ENCODE measurements at regions not wholly inside any gene's neighbourhood (a gene's known extent, or its start where the extent isn't known, plus 50 kb on each side); places are given as distances from the start of the nearest gene placed in this dataset.

DNA sequence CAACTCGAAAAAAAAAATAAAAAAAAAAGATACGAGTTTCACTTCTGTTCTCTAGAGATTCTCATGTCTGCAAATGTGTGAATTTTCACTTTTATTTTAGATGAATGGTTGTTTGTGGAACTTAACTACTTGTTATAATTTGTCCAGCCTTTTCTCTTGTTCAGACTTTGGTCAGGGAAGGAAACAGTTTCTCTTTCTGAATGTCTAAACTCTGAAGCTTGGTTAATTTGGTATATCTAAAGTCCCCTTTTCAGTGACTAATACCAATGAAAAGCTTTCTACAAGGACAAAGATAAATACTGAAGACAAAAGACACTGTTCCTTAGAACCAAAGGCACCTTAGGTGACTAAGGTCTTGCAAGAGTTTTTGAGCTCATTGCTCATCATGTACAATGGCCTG is 144.4 kb upstream of the PIEZO2 start:
- ATAC-seq = no peak
- TF ChIP-seq, protein P1, sequence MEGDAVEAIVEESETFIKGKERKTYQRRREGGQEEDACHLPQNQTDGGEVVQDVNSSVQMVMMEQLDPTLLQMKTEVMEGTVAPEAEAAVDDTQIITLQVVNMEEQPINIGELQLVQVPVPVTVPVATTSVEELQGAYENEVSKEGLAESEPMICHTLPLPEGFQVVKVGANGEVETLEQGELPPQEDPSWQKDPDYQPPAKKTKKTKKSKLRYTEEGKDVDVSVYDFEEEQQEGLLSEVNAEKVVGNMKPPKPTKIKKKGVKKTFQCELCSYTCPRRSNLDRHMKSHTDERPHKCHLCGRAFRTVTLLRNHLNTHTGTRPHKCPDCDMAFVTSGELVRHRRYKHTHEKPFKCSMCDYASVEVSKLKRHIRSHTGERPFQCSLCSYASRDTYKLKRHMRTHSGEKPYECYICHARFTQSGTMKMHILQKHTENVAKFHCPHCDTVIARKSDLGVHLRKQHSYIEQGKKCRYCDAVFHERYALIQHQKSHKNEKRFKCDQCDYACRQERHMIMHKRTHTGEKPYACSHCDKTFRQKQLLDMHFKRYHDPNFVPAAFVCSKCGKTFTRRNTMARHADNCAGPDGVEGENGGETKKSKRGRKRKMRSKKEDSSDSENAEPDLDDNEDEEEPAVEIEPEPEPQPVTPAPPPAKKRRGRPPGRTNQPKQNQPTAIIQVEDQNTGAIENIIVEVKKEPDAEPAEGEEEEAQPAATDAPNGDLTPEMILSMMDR (IDR thresholded peaks at IDR 0.05) = no peak
- no peak for TF ChIP-seq POLR2A (IDR thresholded peaks at IDR 0.05)
- 60 to 71% (median 66%) methylated on average over 2 of the region's 2 CpGs for WGBS, 4 donors
- Histone ChIP-seq H3K27ac (no peak overlapping the region), H3K4me3 (no peak overlapping the region), H3K9me3 (no peaks in the 10 kb centered on the region), H3K4me1 (no peaks in the 10 kb centered on the region), H3K27me3 (no peaks in the 10 kb centered on the region), H3K36me3 (no peaks in the 10 kb centered on the region)
- intact Hi-C loops (cut with DNase I) = no loop called here
- no peak for DNase-seq

DNA sequence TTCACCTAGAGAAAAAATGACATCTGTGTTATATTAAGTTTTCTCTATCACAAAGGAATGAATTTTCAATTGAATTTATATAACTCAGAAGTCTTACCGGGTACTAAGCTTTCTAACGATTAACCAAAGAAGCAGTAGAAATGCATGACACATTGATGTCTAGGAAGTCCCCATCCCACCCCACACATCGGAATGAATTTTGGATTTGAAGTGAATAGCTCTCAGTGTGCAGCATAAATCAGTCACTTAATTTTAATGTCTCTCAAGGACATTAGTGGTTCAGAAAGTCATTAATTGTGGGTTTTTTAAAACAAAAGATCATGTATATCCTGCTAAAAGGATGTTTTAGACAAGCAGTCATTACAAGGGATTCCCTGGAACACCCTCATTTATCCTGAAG is 141.4 kb upstream of the PIEZO2 start:
- H3K4me3 ChIP-seq = no peak overlapping the region
- TF ChIP-seq, protein P1 (IDR thresholded peaks at IDR 0.05) = no peak
- TF ChIP-seq POLR2A (IDR thresholded peaks at IDR 0.05) = no peak
- ATAC-seq (no peak), DNase-seq (no peak)
- H3K9me3 ChIP-seq = no peaks in the 10 kb centered on the region
- H3K27ac ChIP-seq = no peak overlapping the region
- intact Hi-C loops (cut with DNase I) = no loop called here
- no peaks in the 10 kb centered on the region for H3K4me1 ChIP-seq
- H3K27me3 ChIP-seq = no peaks in the 10 kb centered on the region
- no peaks in the 10 kb centered on the region for H3K36me3 ChIP-seq
- WGBS, 4 donors = 72 to 82% (median 77%) methylated on average over 3 of the region's 3 CpGs

DNA sequence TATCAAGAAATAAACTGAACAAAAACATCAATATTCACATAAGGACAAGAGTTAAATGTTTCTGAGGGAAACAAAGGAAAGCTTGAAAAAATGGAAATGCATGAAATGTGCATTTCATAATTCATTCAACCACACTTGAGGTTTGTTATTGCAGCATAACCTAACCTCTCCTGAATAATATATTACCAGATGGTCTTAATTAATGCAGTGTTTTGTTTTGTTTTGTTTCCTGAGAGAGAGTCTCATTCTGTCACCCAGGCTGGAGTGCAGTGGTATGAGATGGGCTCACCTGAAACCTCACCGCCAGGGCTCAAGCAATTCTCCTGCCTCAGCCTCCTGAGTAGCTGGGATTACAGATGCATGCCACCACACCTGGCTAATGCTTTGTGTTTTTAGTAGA is 139.9 kb upstream of the PIEZO2 start:
- 91 to 100% (median 96%) methylated on average over 1 of the region's 1 CpG for WGBS, 4 donors
- no peaks in the 10 kb centered on the region for H3K27me3 ChIP-seq
- peaks cover 0 to 3% (median 0%) of the 10 kb centered on the region in 12 donors for H3K4me1 ChIP-seq
- intact Hi-C loops (cut with DNase I) = no loop called here
- H3K36me3 ChIP-seq = no peaks in the 10 kb centered on the region
- no peak for DNase-seq
- TF ChIP-seq POLR2A (IDR thresholded peaks at IDR 0.05) = no peak
- no peak overlapping the region for H3K27ac ChIP-seq
- no peaks in the 10 kb centered on the region for H3K9me3 ChIP-seq
- no peak overlapping the region for H3K4me3 ChIP-seq
- no peak for ATAC-seq

DNA sequence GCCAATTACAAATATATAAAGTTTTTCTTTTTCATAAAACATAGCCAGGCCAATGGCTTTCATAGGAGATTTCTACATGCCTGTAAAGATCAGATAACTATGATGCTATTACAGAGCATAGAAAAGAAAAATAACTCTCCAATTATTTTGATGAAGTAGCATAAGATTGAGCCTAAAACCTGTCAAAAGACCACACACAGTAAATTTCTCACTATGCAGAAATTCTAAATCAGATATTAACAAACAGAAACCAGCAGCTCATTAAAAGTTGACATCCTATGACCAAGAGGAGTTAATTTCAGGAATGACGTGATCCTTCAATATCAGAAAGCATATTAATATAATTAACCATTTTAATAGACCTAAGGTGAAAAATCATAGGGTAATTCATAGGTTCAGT is 139.0 kb upstream of the PIEZO2 start:
- intact Hi-C loops (cut with DNase I) = no loop called here
- WGBS, 4 donors = 92 to 96% (median 94%) methylated on average over 1 of the region's 1 CpG
- peaks cover 0 to 3% (median 0%) of the 10 kb centered on the region in 12 donors for H3K4me1 ChIP-seq
- H3K4me3 ChIP-seq = no peak overlapping the region
- H3K36me3 ChIP-seq = no peaks in the 10 kb centered on the region
- H3K27me3 ChIP-seq = no peaks in the 10 kb centered on the region
- ATAC-seq = no peak
- no peak for DNase-seq
- no peak for TF ChIP-seq POLR2A (IDR thresholded peaks at IDR 0.05)
- TF ChIP-seq, protein P1 (IDR thresholded peaks at IDR 0.05) = no peak
- no peak overlapping the region for H3K27ac ChIP-seq
- H3K9me3 ChIP-seq = no peaks in the 10 kb centered on the region

DNA sequence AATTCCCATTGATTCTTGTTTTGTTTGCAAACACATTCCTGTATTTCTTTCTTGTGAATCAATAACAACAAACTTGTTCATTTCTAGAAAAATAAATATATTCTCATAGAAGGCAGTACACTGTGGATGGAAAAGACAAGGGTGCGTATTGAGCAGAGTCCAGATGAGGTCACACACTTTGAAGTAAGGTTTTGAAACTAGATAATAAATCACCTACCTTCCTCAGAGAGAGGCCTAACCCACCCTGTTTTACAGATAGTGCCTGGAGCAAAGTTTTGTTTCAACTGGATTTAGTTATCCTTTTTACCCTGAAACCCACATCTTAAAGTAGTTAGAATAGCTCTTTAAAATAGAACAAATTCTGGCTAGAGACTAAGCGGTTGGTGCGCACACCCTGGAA is 137.1 kb upstream of the PIEZO2 start:
- DNase-seq (no peak), ATAC-seq (no peak)
- Histone ChIP-seq H3K27ac (no peak overlapping the region), H3K9me3 (no peaks in the 10 kb centered on the region), H3K4me1 (peaks cover 0 to 3% (median 0%) of the 10 kb centered on the region in 12 donors), H3K36me3 (no peaks in the 10 kb centered on the region), H3K27me3 (no peaks in the 10 kb centered on the region), H3K4me3 (no peak overlapping the region)
- intact Hi-C loops (cut with DNase I) = no loop called here
- TF ChIP-seq, protein P1 (IDR thresholded peaks at IDR 0.05) = no peak
- no peak for TF ChIP-seq POLR2A (IDR thresholded peaks at IDR 0.05)
- 92 to 98% (median 97%) methylated on average over 3 of the region's 3 CpGs for WGBS, 4 donors
